BLaER1 treated with 17β-estradiol and CSF1 and Interleukin-3, amounts not matched to agents 10 nM and 100 nM (cell line): ENCODE measurements at regions not wholly inside any gene's neighbourhood (a gene's known extent, or its start where the extent isn't known, plus 50 kb on each side); places are given as distances from the start of the nearest gene placed in this dataset.

Source experiments
- H3K27ac ChIP-seq, 11 experiments: shearing (Covaris generic); formaldehyde crosslinking; 2 replicates each; pipeline ENCODE4 v1.8.1; 2022
- H3K27me3 ChIP-seq, 11 experiments: shearing (Covaris generic); formaldehyde crosslinking; 2 replicates each; pipeline ENCODE4 v1.8.1; 2022
- H3K36me3 ChIP-seq, 11 experiments: shearing (Covaris generic); formaldehyde crosslinking; 2 replicates each; pipeline ENCODE4 v1.8.1; 2022
- H3K4me1 ChIP-seq, 10 experiments: shearing (Covaris generic); formaldehyde crosslinking; 2 replicates each; pipeline ENCODE4 v1.8.1; 2022
- H3K4me2 ChIP-seq, 11 experiments: shearing (Covaris generic); formaldehyde crosslinking; 2 replicates each; pipeline ENCODE4 v1.8.1; 2022
- H3K4me3 ChIP-seq, 10 experiments: shearing (Covaris generic); formaldehyde crosslinking; 2 replicates each; pipeline ENCODE4 v1.8.1; 2022
- H3K9ac ChIP-seq, 11 experiments: shearing (Covaris generic); formaldehyde crosslinking; 2 replicates each; pipeline ENCODE4 v1.8.1; 2022
- H3K9me3 ChIP-seq, 11 experiments: shearing (Covaris generic); formaldehyde crosslinking; replicated peaks in 1 of 11; 2 replicates each; pipeline ENCODE4 v1.8.1; 2022
- H4K20me1 ChIP-seq, 11 experiments: shearing (Covaris generic); formaldehyde crosslinking; 2 replicates each; pipeline ENCODE4 v1.8.1; 2022
- Cebpa-rat ChIP-seq, 11 experiments: shearing (Covaris generic); IDR thresholded peaks; 2 replicates each; pipeline ENCODE4 v1.8.1; 2022

GRCh38 chr6:144758602-144759001 is 473.5 kb downstream of the UTRN start:
- no peak overlapping the region for H3K4me3 ChIP-seq
- TF ChIP-seq Cebpa-rat (IDR thresholded peaks at IDR 0.05): no peak
- H3K36me3 ChIP-seq: peaks cover 34 to 99% (median 68%) of the 10 kb centered on the region in 11 experiments
- H3K27me3 ChIP-seq: no peaks in the 10 kb centered on the region
- H3K9ac ChIP-seq: no peak overlapping the region
- H3K4me2 ChIP-seq: no peak overlapping the region
- peaks cover 0 to 2% (median 0%) of the 10 kb centered on the region in 10 experiments; a peak in 1 of 20 replicates for H3K4me1 ChIP-seq
- H3K9me3 ChIP-seq: no peaks in the 10 kb centered on the region
- H3K27ac ChIP-seq: no peak overlapping the region
- no peaks in the 10 kb centered on the region for H4K20me1 ChIP-seq

- Histone ChIP-seq H3K4me3 (no peak overlapping the region), H3K27ac (no peak overlapping the region), H3K27me3 (no peaks in the 10 kb centered on the region), H4K20me1 (no peaks in the 10 kb centered on the region), H3K4me2 (no peak overlapping the region), H3K9me3 (no peaks in the 10 kb centered on the region), H3K4me1 (no peaks in the 10 kb centered on the region), H3K9ac (no peak overlapping the region), H3K36me3 (peaks cover 42 to 82% (median 63%) of the 10 kb centered on the region in 11 experiments)
- no peak for TF ChIP-seq Cebpa-rat (IDR thresholded peaks at IDR 0.05)
These were observed 477.3 kb downstream of the UTRN start for GRCh38 chr6:144762469-144762868.

- no peak for TF ChIP-seq Cebpa-rat (IDR thresholded peaks at IDR 0.05)
These were observed 481.9 kb downstream of the UTRN start for GRCh38 chr6:144767051-144767450.

GRCh38 chr6:144768551-144769075 is 483.5 kb downstream of the UTRN start:
- H3K9ac ChIP-seq: no peak overlapping the region
- no peaks in the 10 kb centered on the region for H3K27me3 ChIP-seq
- H3K4me2 ChIP-seq: peak overlapping the region in 3 of 11 experiments; percentile 0 to 33 (median 16); a peak in 2 of 22 replicates
- H3K27ac ChIP-seq: no peak overlapping the region
- no peaks in the 10 kb centered on the region for H4K20me1 ChIP-seq
- H3K4me1 ChIP-seq: peaks cover 0 to 15% (median 3%) of the 10 kb centered on the region in 10 experiments; a peak in 8 of 20 replicates
- H3K9me3 ChIP-seq: peaks cover 0 to 5% (median 0%) of the 10 kb centered on the region in 11 experiments; a peak in 1 of 22 replicates
- peaks cover 44 to 87% (median 63%) of the 10 kb centered on the region in 11 experiments; a peak in 21 of 22 replicates for H3K36me3 ChIP-seq
- no peak for TF ChIP-seq Cebpa-rat (IDR thresholded peaks at IDR 0.05)
- no peak overlapping the region for H3K4me3 ChIP-seq

More at GRCh38 chr6:144767051-144767450, 481.9 kb downstream of the UTRN start:
- H3K27ac ChIP-seq: no peak overlapping the region
- H3K9ac ChIP-seq: no peak overlapping the region
- H3K27me3 ChIP-seq: no peaks in the 10 kb centered on the region
- H3K9me3 ChIP-seq: peaks cover 0 to 5% (median 0%) of the 10 kb centered on the region in 11 experiments; a peak in 1 of 22 replicates
- no peaks in the 10 kb centered on the region for H4K20me1 ChIP-seq
- peaks cover 47 to 87% (median 62%) of the 10 kb centered on the region in 11 experiments for H3K36me3 ChIP-seq
- H3K4me3 ChIP-seq: no peak overlapping the region
- peaks cover 0 to 15% (median 3%) of the 10 kb centered on the region in 10 experiments; a peak in 7 of 20 replicates for H3K4me1 ChIP-seq
- H3K4me2 ChIP-seq: no peak overlapping the region

- no peak overlapping the region for H3K9ac ChIP-seq
These were observed 484.0 kb downstream of the UTRN start for GRCh38 chr6:144769142-144769541.

GRCh38 chr6:144776031-144776819 is 491.1 kb downstream of the UTRN start:
- no peaks in the 10 kb centered on the region for H3K27me3 ChIP-seq
- no peaks in the 10 kb centered on the region; a peak in 1 of 20 replicates for H3K4me1 ChIP-seq
- no peak overlapping the region for H3K4me3 ChIP-seq
- no peak overlapping the region for H3K4me2 ChIP-seq
- no peak for TF ChIP-seq Cebpa-rat (IDR thresholded peaks at IDR 0.05)
- no peak overlapping the region for H3K27ac ChIP-seq
- H3K36me3 ChIP-seq: peaks cover 63 to 96% (median 76%) of the 10 kb centered on the region in 11 experiments
- no peak overlapping the region for H3K9ac ChIP-seq
- H3K9me3 ChIP-seq: no peaks in the 10 kb centered on the region
- H4K20me1 ChIP-seq: no peaks in the 10 kb centered on the region

More at GRCh38 chr6:144769142-144769541, 484.0 kb downstream of the UTRN start:
- Histone ChIP-seq H3K9me3 (peaks cover 0 to 5% (median 0%) of the 10 kb centered on the region in 11 experiments; a peak in 1 of 22 replicates), H4K20me1 (no peaks in the 10 kb centered on the region), H3K4me2 (no peak overlapping the region), H3K27ac (no peak overlapping the region), H3K4me3 (no peak overlapping the region), H3K36me3 (peaks cover 44 to 87% (median 64%) of the 10 kb centered on the region in 11 experiments; a peak in 21 of 22 replicates), H3K27me3 (no peaks in the 10 kb centered on the region), H3K4me1 (peaks cover 0 to 15% (median 3%) of the 10 kb centered on the region in 10 experiments; a peak in 8 of 20 replicates)
- no peak for TF ChIP-seq Cebpa-rat (IDR thresholded peaks at IDR 0.05)

GRCh38 chr6:144777249-144777648 is 492.1 kb downstream of the UTRN start:
- TF ChIP-seq Cebpa-rat (IDR thresholded peaks at IDR 0.05): no peak
- H3K4me1 ChIP-seq: no peaks in the 10 kb centered on the region; a peak in 1 of 20 replicates
- no peak overlapping the region for H3K4me2 ChIP-seq
- H3K27ac ChIP-seq: no peak overlapping the region
- no peaks in the 10 kb centered on the region for H3K9me3 ChIP-seq
- no peaks in the 10 kb centered on the region for H3K27me3 ChIP-seq
- H3K9ac ChIP-seq: no peak overlapping the region
- no peak overlapping the region for H3K4me3 ChIP-seq
- H3K36me3 ChIP-seq: peaks cover 62 to 96% (median 72%) of the 10 kb centered on the region in 11 experiments
- no peaks in the 10 kb centered on the region for H4K20me1 ChIP-seq

- no peak overlapping the region for H3K9ac ChIP-seq
- H3K27ac ChIP-seq: no peak overlapping the region
- no peak for TF ChIP-seq Cebpa-rat (IDR thresholded peaks at IDR 0.05)
- no peaks in the 10 kb centered on the region; a peak in 1 of 20 replicates for H3K4me1 ChIP-seq
- H3K36me3 ChIP-seq: peaks cover 55 to 96% (median 72%) of the 10 kb centered on the region in 11 experiments
- no peak overlapping the region for H3K4me3 ChIP-seq
- H4K20me1 ChIP-seq: no peaks in the 10 kb centered on the region
- H3K4me2 ChIP-seq: no peak overlapping the region
- H3K9me3 ChIP-seq: no peaks in the 10 kb centered on the region
- H3K27me3 ChIP-seq: no peaks in the 10 kb centered on the region
These were observed 492.9 kb downstream of the UTRN start for GRCh38 chr6:144778056-144778455.

- no peaks in the 10 kb centered on the region for H4K20me1 ChIP-seq
- no peak overlapping the region for H3K4me2 ChIP-seq
- no peak overlapping the region for H3K9ac ChIP-seq
- TF ChIP-seq Cebpa-rat (IDR thresholded peaks at IDR 0.05): no peak
- H3K36me3 ChIP-seq: peaks cover 47 to 96% (median 66%) of the 10 kb centered on the region in 11 experiments
- no peaks in the 10 kb centered on the region for H3K27me3 ChIP-seq
- H3K4me3 ChIP-seq: no peak overlapping the region
- H3K9me3 ChIP-seq: no peaks in the 10 kb centered on the region
- H3K27ac ChIP-seq: no peak overlapping the region
- H3K4me1 ChIP-seq: no peaks in the 10 kb centered on the region
These were observed 493.8 kb downstream of the UTRN start for GRCh38 chr6:144778773-144779492.
